HEK293T (cell line): ENCODE measurements at regions not wholly inside any gene's neighbourhood (a gene's known extent, or its start where the extent isn't known, plus 50 kb on each side); places are given as distances from the start of the nearest gene placed in this dataset.

Experiments
- ARNT ChIP-seq: fragments of 450-650 bp; IDR thresholded peaks from 2 replicates; pipeline ENCODE4 v1.6.1; 2017; ENCODE audit warnings: mild to moderate bottlenecking
- BHLHE40 ChIP-seq: fragments of 450-650 bp; IDR thresholded peaks from 2 replicates; pipeline ENCODE4 v1.6.1; 2016; ENCODE audit warnings: mild to moderate bottlenecking, moderate library complexity, borderline replicate concordance
- ELF4 ChIP-seq: fragments of 450-650 bp; IDR thresholded peaks from 2 replicates; pipeline ENCODE4 v1.6.1; 2017; ENCODE audit warnings: antibody characterized with exemption
- FOXA1 ChIP-seq: fragments of 450-650 bp; IDR thresholded peaks from 2 replicates; pipeline ENCODE4 v1.6.1; 2016; ENCODE audit warnings: mild to moderate bottlenecking
- FOXK2 ChIP-seq: fragments of 450-650 bp; IDR thresholded peaks from 2 replicates; pipeline ENCODE4 v1.6.1; 2016; ENCODE audit warnings: mild to moderate bottlenecking
- FOXM1 ChIP-seq: fragments of 450-650 bp; IDR thresholded peaks from 2 replicates; pipeline ENCODE4 v1.6.1; 2017; ENCODE audit warnings: mild to moderate bottlenecking, borderline replicate concordance
- HDGF ChIP-seq: fragments of 450-650 bp; IDR thresholded peaks from 2 replicates; pipeline ENCODE4 v1.6.1; 2017; ENCODE audit warnings: antibody characterized with exemption, borderline replicate concordance
- L3MBTL2 ChIP-seq: fragments of 450-650 bp; conservative IDR thresholded peaks from 2 replicates; pipeline ENCODE4 v1.6.1; 2016; ENCODE audit warnings: mild to moderate bottlenecking
- NFRKB ChIP-seq: fragments of 450-650 bp; IDR thresholded peaks from 2 replicates; pipeline ENCODE4 v1.6.1; 2016; ENCODE audit warnings: mild to moderate bottlenecking, moderate library complexity
- SP1 ChIP-seq: fragments of 450-650 bp; IDR thresholded peaks from 2 replicates; pipeline ENCODE4 v1.6.1; 2017
- ZNF384 ChIP-seq: fragments of 450-650 bp; IDR thresholded peaks from 2 replicates; pipeline ENCODE4 v1.6.1; 2016

GRCh38 chr1:170284016-170284415 lies 138.3 kb downstream of the NTMT2 start:
- TF ChIP-seq BHLHE40 (no peak), FOXA1 (no peak), SP1 (no peak), ZNF384 (no peak), HDGF (no peak), NFRKB (no peak), ARNT (no peak), FOXM1 (no peak), FOXK2 (no peak), L3MBTL2 (no peak), ELF4 (no peak)
